D721Med (cell line): ENCODE measurements at regions not wholly inside any gene's neighbourhood (a gene's known extent, or its start where the extent isn't known, plus 50 kb on each side); places are given as distances from the start of the nearest gene placed in this dataset.

Source experiments
- DNase-seq: peaks from one replicate; pipeline ENCODE4 v3.0.0; 2011; ENCODE audit warnings: low spot score; ENCODE audit not compliant: insufficient read length
- FAIRE-seq: peaks from 2 replicates; lab custom pipeline; 2011; peaks lifted over from hg19 to GRCh38; lab: Jason Lieb, UNC
- CTCF ChIP-seq: IDR thresholded peaks from 2 replicates; pipeline ENCODE4 v1.5.1; 2012; ENCODE audit warnings: mild to moderate bottlenecking, control low read depth; ENCODE audit not compliant: insufficient read depth; ENCODE audit errors: missing control alignments

GRCh38 chr11:70736461-70736860 is 338.1 kb downstream of the CTTN start:
- TF ChIP-seq CTCF = no peak
- DNase-seq (no peak), FAIRE-seq (no peak)

- FAIRE-seq (no peak), DNase-seq (no peak)
- no peak for TF ChIP-seq CTCF
Observed at GRCh38 chr11:70736937-70737640, 338.8 kb downstream of the CTTN start.

- DNase-seq (no peak), FAIRE-seq (no peak)
- no peak for TF ChIP-seq CTCF
Observed at GRCh38 chr11:70737816-70738630, 339.7 kb downstream of the CTTN start.

GRCh38 chr11:70738661-70739060 is 340.3 kb downstream of the CTTN start:
- DNase-seq (no peak), FAIRE-seq (no peak)
- TF ChIP-seq CTCF = no peak

GRCh38 chr11:70739091-70739490 is 340.8 kb downstream of the CTTN start:
- DNase-seq (no peak), FAIRE-seq (no peak)
- TF ChIP-seq CTCF = no peak

- peak; percentile 0 for TF ChIP-seq CTCF
- DNase-seq (no peak), FAIRE-seq (no peak)
Observed at GRCh38 chr11:70739811-70740487, 341.6 kb downstream of the CTTN start.
